PC-9 (cell line): ENCODE measurements at regions not wholly inside any gene's neighbourhood (a gene's known extent, or its start where the extent isn't known, plus 50 kb on each side); places are given as distances from the start of the nearest gene placed in this dataset.

Source experiments
- BruUV-seq: library from RNA; stranded (reverse); fragments of 400-500 nt; replicated peaks from 2 replicates; lab custom pipeline; 2021; lab: Mats Ljungman, UMichigan
- CTCF ChIA-PET: fragments of 300-600 bp; sonication (Branson Sonifier 250); formaldehyde crosslinking; loops from one replicate; lab custom pipeline; 2022; ENCODE audit warnings: antibody characterized with exemption; lab: Charles Lee
- POLR2A ChIA-PET: fragments of 300-600 bp; sonication (Branson Sonifier 250); formaldehyde crosslinking; loops from one replicate; lab custom pipeline; 2022; ENCODE audit warnings: antibody characterized with exemption; ENCODE audit not compliant: unreplicated experiment; lab: Charles Lee
- DNase-seq, 2 experiments: peaks; one replicate each; pipeline versions ENCODE4 v3.0.0 to v3.0.0-alpha.2; 2015 to 2022; ENCODE audit warnings: mixed read lengths in 1 of 2
- H2AFZ ChIP-seq: fragments of 200-600 bp; sonication (generic); 2 replicates; pipeline ENCODE4 v1.8.1; 2017; ENCODE audit warnings: antibody characterized with exemption
- H3F3A ChIP-seq: fragments of 200-600 bp; sonication (generic); 2 replicates; pipeline ENCODE4 v1.8.1; 2017; ENCODE audit warnings: antibody characterized with exemption, mild to moderate bottlenecking, low read depth; ENCODE audit not compliant: insufficient read depth
- H3K27ac ChIP-seq: fragments of 200-600 bp; sonication (generic); 2 replicates; pipeline ENCODE4 v1.6.1; 2016; ENCODE audit warnings: mixed run types
- H3K27me3 ChIP-seq: fragments of 200-600 bp; sonication (generic); 2 replicates; pipeline ENCODE4 v1.6.1; 2016; ENCODE audit warnings: low read depth, mixed run types; ENCODE audit not compliant: insufficient read depth
- H3K36me3 ChIP-seq: fragments of 200-600 bp; sonication (generic); 2 replicates; pipeline ENCODE4 v1.6.1; 2016; ENCODE audit warnings: low read depth, mixed run types
- H3K4me1 ChIP-seq: fragments of 200-600 bp; sonication (generic); replicated peaks from 2 replicates; pipeline ENCODE4 v1.6.1; 2016; ENCODE audit warnings: mixed run types; ENCODE audit not compliant: insufficient read depth
- H3K4me2 ChIP-seq: fragments of 200-600 bp; sonication (generic); 2 replicates; pipeline ENCODE4 v1.6.1; 2017; ENCODE audit warnings: mixed run types
- H3K4me3 ChIP-seq: fragments of 200-600 bp; sonication (generic); 2 replicates; pipeline ENCODE4 v1.6.1; 2016; ENCODE audit warnings: mixed run types
- H3K79me2 ChIP-seq: fragments of 200-600 bp; sonication (generic); 2 replicates; pipeline ENCODE4 v1.6.1; 2017; ENCODE audit warnings: low read depth, mixed run types
- H3K9me2 ChIP-seq: fragments of 200-600 bp; sonication (generic); 2 replicates; pipeline ENCODE4 v1.8.1; 2017; ENCODE audit warnings: mild to moderate bottlenecking; ENCODE audit not compliant: insufficient read depth
- H3K9me3 ChIP-seq: fragments of 200-600 bp; sonication (generic); 2 replicates; pipeline ENCODE4 v1.8.1; 2016; ENCODE audit warnings: low read depth; ENCODE audit not compliant: insufficient read depth
- H4K20me1 ChIP-seq: fragments of 200-600 bp; sonication (generic); 2 replicates; pipeline ENCODE4 v1.8.1; 2017; ENCODE audit not compliant: insufficient read depth
- EZH2 ChIP-seq: fragments of 200-600 bp; sonication (generic); IDR thresholded peaks from 2 replicates; pipeline ENCODE4 v1.8.0; 2017; ENCODE audit warnings: antibody characterized with exemption, low read depth
- intact Hi-C: fragments of 100-400 bp; cut with micrococcal nuclease; formaldehyde crosslinking; loops from one replicate; pipeline ENCODE4 v1.10.0; 2022; ENCODE audit not compliant: unreplicated experiment
- TF ChIP-seq, protein P1 (sequence below): fragments of 200-600 bp; sonication (generic); conservative IDR thresholded peaks from 2 replicates; pipeline ENCODE4 v1.6.1; 2017; ENCODE audit warnings: mixed run types, antibody characterized with exemption, mild to moderate bottlenecking, moderate library complexity

- no TSS peak for BruUV-seq
- TF ChIP-seq EZH2: no peak
- TF ChIP-seq, protein P1, sequence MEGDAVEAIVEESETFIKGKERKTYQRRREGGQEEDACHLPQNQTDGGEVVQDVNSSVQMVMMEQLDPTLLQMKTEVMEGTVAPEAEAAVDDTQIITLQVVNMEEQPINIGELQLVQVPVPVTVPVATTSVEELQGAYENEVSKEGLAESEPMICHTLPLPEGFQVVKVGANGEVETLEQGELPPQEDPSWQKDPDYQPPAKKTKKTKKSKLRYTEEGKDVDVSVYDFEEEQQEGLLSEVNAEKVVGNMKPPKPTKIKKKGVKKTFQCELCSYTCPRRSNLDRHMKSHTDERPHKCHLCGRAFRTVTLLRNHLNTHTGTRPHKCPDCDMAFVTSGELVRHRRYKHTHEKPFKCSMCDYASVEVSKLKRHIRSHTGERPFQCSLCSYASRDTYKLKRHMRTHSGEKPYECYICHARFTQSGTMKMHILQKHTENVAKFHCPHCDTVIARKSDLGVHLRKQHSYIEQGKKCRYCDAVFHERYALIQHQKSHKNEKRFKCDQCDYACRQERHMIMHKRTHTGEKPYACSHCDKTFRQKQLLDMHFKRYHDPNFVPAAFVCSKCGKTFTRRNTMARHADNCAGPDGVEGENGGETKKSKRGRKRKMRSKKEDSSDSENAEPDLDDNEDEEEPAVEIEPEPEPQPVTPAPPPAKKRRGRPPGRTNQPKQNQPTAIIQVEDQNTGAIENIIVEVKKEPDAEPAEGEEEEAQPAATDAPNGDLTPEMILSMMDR: no peak
- no peak for DNase-seq
- H3F3A ChIP-seq: no peaks in the 10 kb centered on the region
- no peaks in the 10 kb centered on the region for H3K9me2 ChIP-seq
- no peaks in the 10 kb centered on the region for H3K79me2 ChIP-seq
- intact Hi-C loops: no loop called here
- H3K9me3 ChIP-seq: no peaks in the 10 kb centered on the region
- CTCF ChIA-PET: interaction anchor here (0.7 kb wide), 1 partner anchor 212 kb away, joined by 3 read pairs; no protein-coding TSS in a partner anchor
- no peak overlapping the region for H3K4me3 ChIP-seq
- H3K4me2 ChIP-seq: no peak overlapping the region
- POLR2A ChIA-PET: no interaction called here
- no peak overlapping the region for H2AFZ ChIP-seq
- no peaks in the 10 kb centered on the region for H3K27me3 ChIP-seq
- H3K36me3 ChIP-seq: no peaks in the 10 kb centered on the region
- no peaks in the 10 kb centered on the region for H4K20me1 ChIP-seq
- no peaks in the 10 kb centered on the region for H3K4me1 ChIP-seq
- no peak overlapping the region for H3K27ac ChIP-seq
Observed at GRCh38 chr3:180196658-180197057, 159.9 kb upstream of the PEX5L start.

GRCh38 chr3:180199417-180199995 is 162.8 kb upstream of the PEX5L start:
- Histone ChIP-seq H3K9me2 (no peaks in the 10 kb centered on the region), H3K27me3 (no peaks in the 10 kb centered on the region), H4K20me1 (no peaks in the 10 kb centered on the region), H3K9me3 (no peaks in the 10 kb centered on the region), H3F3A (no peaks in the 10 kb centered on the region), H2AFZ (no peak overlapping the region), H3K4me1 (no peaks in the 10 kb centered on the region), H3K79me2 (no peaks in the 10 kb centered on the region), H3K4me2 (no peak overlapping the region), H3K36me3 (no peaks in the 10 kb centered on the region), H3K27ac (no peak overlapping the region), H3K4me3 (no peak overlapping the region)
- intact Hi-C loops: no loop called here
- no TSS peak for BruUV-seq
- ChIA-PET POLR2A (no interaction called here), CTCF (no interaction called here)
- TF ChIP-seq, protein P1: no peak
- TF ChIP-seq EZH2: no peak
- DNase-seq: no peak

DNA sequence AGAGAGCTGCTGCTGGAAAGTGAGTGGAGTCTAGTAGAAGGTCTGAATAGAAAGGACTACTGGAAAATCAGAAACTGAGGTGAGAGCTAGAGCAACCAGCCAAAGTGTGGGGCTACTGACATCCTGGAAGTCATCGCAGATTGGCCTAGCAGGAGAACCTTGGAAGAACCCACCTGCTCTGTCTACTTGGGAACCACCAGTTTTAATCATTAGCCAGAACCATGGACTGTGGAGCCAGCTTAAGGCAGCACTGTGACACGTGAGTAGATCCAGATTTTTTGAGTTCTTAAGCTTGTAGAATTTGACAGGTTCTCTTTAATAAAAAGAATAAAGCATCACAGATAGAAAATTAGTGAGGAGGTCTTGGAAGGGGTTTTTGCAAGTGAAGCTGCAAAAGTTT is 179.1 kb upstream of the PEX5L start:
- ChIA-PET CTCF (no interaction called here), POLR2A (no interaction called here)
- Histone ChIP-seq H3K4me1 (no peaks in the 10 kb centered on the region), H3K27me3 (no peaks in the 10 kb centered on the region), H3K9me3 (no peaks in the 10 kb centered on the region), H2AFZ (0 out of 2 replicates have a peak overlapping the region, but pooled peaks have one; percentile 10), H3K79me2 (no peaks in the 10 kb centered on the region), H4K20me1 (no peaks in the 10 kb centered on the region), H3K4me3 (no peak overlapping the region), H3K36me3 (no peaks in the 10 kb centered on the region), H3F3A (no peaks in the 10 kb centered on the region), H3K27ac (no peak overlapping the region), H3K4me2 (no peak overlapping the region), H3K9me2 (0 out of 2 replicates have a peak, but pooled peaks cover 4% of the 10 kb centered on the region)
- no peak for TF ChIP-seq EZH2
- TF ChIP-seq, protein P1: no peak
- DNase-seq: no peak
- intact Hi-C loops: no loop called here
- no TSS peak for BruUV-seq
